ENCODE measurements at regions not wholly inside any gene's neighbourhood (a gene's known extent, or its start where the extent isn't known, plus 50 kb on each side); places are given as distances from the start of the nearest gene placed in this dataset.

GRCh38 chr13:80590551-80590950, 249.6 kb upstream of the SPRY2 start:
- no peak overlapping the region for H3K4me3 Mint-ChIP-seq
- no peak overlapping the region for H3K27ac Mint-ChIP-seq
- H3K4me1 Mint-ChIP-seq (ENCODE audit: low read depth), result no peaks in the 10 kb centered on the region
- H3K36me3 Mint-ChIP-seq (ENCODE audit: low read depth), result no peaks in the 10 kb centered on the region
- intact Hi-C loops (cut with micrococcal nuclease), result no loop called here
- H3K27me3 Mint-ChIP-seq, result no peaks in the 10 kb centered on the region
- H3K9me3 Mint-ChIP-seq, result peaks cover 9% of the 10 kb centered on the region

DNA sequence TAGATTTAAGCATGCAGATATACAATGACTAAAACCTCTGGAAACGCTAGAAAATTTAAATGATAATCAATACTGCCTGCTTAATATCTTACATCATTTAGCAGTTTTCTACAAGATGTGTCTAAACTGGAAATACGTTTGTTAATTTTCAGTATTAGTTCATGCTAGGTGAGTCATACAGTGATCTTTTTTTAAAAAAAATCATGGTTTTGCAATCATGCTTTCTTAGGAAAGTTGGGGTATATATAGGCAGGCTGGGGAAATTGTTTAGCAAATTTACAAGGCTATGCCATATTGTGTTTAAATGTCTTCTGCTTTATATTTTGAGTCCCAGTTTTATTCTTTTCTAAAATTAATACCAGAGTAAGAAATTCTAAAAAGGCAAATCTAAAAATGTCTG, 245.4 kb upstream of the SPRY2 start:
- Mint-ChIP-seq H3K4me1 (ENCODE audit: low read depth) (no peaks in the 10 kb centered on the region), H3K4me3 (no peak overlapping the region), H3K36me3 (ENCODE audit: low read depth) (no peaks in the 10 kb centered on the region), H3K9me3 (peaks cover 9% of the 10 kb centered on the region), H3K27me3 (no peaks in the 10 kb centered on the region), H3K27ac (no peak overlapping the region)
- intact Hi-C loops (cut with micrococcal nuclease), result no loop called here

- peaks cover 10% of the 10 kb centered on the region for H3K9me3 Mint-ChIP-seq
- H3K27ac Mint-ChIP-seq, result no peak overlapping the region
- H3K4me3 Mint-ChIP-seq, result no peak overlapping the region
- intact Hi-C loops (cut with micrococcal nuclease), result no loop called here
- H3K27me3 Mint-ChIP-seq, result no peaks in the 10 kb centered on the region
- no peaks in the 10 kb centered on the region for H3K36me3 Mint-ChIP-seq (ENCODE audit: low read depth)
- no peaks in the 10 kb centered on the region for H3K4me1 Mint-ChIP-seq (ENCODE audit: low read depth)
Observed at GRCh38 chr13:80585531-80585930, 244.6 kb upstream of the SPRY2 start.

DNA sequence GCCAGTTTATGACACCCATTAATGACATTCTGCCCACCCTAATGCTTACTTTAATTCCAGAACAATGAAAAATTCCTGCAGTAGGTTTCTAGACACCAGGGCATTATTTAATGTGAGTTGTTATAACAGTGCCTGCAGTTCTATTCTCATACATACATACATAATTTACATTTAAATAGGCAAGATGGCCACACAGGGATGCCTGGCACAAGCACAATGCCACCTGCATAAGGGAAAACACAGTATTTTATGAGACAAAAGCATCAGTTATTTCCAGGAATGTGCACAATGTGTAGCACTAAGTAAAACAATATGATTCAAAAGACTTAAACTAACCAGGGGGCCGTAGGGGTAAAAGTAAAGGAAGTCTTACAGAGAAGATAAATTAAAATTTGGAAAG, 243.9 kb upstream of the SPRY2 start:
- H3K4me3 Mint-ChIP-seq, result no peak overlapping the region

GRCh38 chr13:80584306-80584705, 243.4 kb upstream of the SPRY2 start:
- Mint-ChIP-seq H3K9me3 (peaks cover 23% of the 10 kb centered on the region), H3K4me3 (no peak overlapping the region), H3K36me3 (ENCODE audit: low read depth) (no peaks in the 10 kb centered on the region), H3K27me3 (no peaks in the 10 kb centered on the region), H3K4me1 (ENCODE audit: low read depth) (no peaks in the 10 kb centered on the region), H3K27ac (no peak overlapping the region)
- intact Hi-C loops (cut with micrococcal nuclease), result no loop called here

More for the DNA sequence above, 243.9 kb upstream of the SPRY2 start:
- Mint-ChIP-seq H3K9me3 (peaks cover 18% of the 10 kb centered on the region), H3K4me1 (ENCODE audit: low read depth) (no peaks in the 10 kb centered on the region), H3K27me3 (no peaks in the 10 kb centered on the region), H3K27ac (no peak overlapping the region), H3K36me3 (ENCODE audit: low read depth) (no peaks in the 10 kb centered on the region)
- intact Hi-C loops (cut with micrococcal nuclease), result no loop called here

DNA sequence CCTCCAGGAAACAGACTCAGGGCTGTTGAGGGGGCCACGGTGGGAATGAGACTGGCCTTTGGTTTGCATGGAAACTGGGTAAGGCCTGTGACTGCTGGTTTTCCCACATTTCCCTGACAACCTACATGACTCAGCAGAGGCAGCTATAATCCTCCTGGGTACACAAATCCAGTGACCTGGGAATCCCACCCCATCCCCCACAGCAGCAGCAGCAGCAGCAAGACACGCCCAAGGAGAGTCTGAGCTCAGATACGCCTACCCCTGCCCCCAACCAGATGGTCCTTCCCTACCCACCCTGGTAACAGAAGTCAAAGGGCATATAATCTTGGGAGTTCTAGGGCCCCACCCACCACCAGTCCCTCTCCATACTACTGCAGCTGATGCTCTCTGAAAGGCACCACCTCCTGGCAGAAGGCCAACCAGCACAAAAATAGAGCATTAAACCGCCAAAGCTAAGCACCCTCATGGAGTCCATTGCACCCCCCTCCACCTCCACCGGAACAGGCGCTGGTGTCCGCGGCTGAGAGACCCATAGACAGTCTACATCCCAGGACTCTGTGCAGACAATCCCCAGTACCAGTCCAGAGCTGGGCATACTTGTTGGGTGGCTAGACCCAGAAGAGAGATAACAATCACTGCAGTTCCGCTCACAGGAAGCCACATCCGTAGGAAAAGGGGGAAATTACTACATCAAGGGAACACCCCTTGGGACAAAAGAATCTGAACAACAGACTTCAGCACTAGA, 237.2 kb upstream of the SPRY2 start:
- Mint-ChIP-seq H3K27me3 (no peaks in the 10 kb centered on the region), H3K9me3 (peaks cover 33% of the 10 kb centered on the region), H3K4me3 (no peak overlapping the region), H3K4me1 (ENCODE audit: low read depth) (no peaks in the 10 kb centered on the region), H3K27ac (no peak overlapping the region), H3K36me3 (ENCODE audit: low read depth) (no peaks in the 10 kb centered on the region)
- intact Hi-C loops (cut with micrococcal nuclease), result no loop called here

GRCh38 chr13:80577285-80577684, 236.4 kb upstream of the SPRY2 start:
- H3K4me1 Mint-ChIP-seq (ENCODE audit: low read depth), result no peaks in the 10 kb centered on the region
- no peak overlapping the region for H3K27ac Mint-ChIP-seq
- no peaks in the 10 kb centered on the region for H3K36me3 Mint-ChIP-seq (ENCODE audit: low read depth)
- H3K27me3 Mint-ChIP-seq, result no peaks in the 10 kb centered on the region
- H3K9me3 Mint-ChIP-seq, result peaks cover 33% of the 10 kb centered on the region
- intact Hi-C loops (cut with micrococcal nuclease), result no loop called here
- H3K4me3 Mint-ChIP-seq, result no peak overlapping the region

- H3K36me3 Mint-ChIP-seq (ENCODE audit: low read depth), result no peaks in the 10 kb centered on the region
Observed at GRCh38 chr13:80574113-80574850, 233.4 kb upstream of the SPRY2 start.

GRCh38 chr13:80572923-80573316, 232.0 kb upstream of the SPRY2 start:
- Mint-ChIP-seq H3K27me3 (no peaks in the 10 kb centered on the region), H3K4me1 (ENCODE audit: low read depth) (no peaks in the 10 kb centered on the region), H3K27ac (no peak overlapping the region), H3K9me3 (peaks cover 6% of the 10 kb centered on the region), H3K4me3 (no peak overlapping the region), H3K36me3 (ENCODE audit: low read depth) (no peaks in the 10 kb centered on the region)
- intact Hi-C loops (cut with micrococcal nuclease), result no loop called here

More at GRCh38 chr13:80574113-80574850, 233.4 kb upstream of the SPRY2 start:
- no peak overlapping the region for H3K27ac Mint-ChIP-seq
- H3K27me3 Mint-ChIP-seq, result no peaks in the 10 kb centered on the region
- peaks cover 20% of the 10 kb centered on the region for H3K9me3 Mint-ChIP-seq
- intact Hi-C loops (cut with micrococcal nuclease), result no loop called here
- H3K4me3 Mint-ChIP-seq, result no peak overlapping the region
- no peaks in the 10 kb centered on the region for H3K4me1 Mint-ChIP-seq (ENCODE audit: low read depth)

- Mint-ChIP-seq H3K9me3 (peaks cover 6% of the 10 kb centered on the region), H3K4me3 (no peak overlapping the region), H3K36me3 (ENCODE audit: low read depth) (no peaks in the 10 kb centered on the region), H3K27me3 (no peaks in the 10 kb centered on the region), H3K27ac (no peak overlapping the region), H3K4me1 (ENCODE audit: low read depth) (no peaks in the 10 kb centered on the region)
- intact Hi-C loops (cut with micrococcal nuclease), result no loop called here
Observed at GRCh38 chr13:80572308-80572922, 231.5 kb upstream of the SPRY2 start.

GRCh38 chr13:80571346-80572307, 230.7 kb upstream of the SPRY2 start:
- no peaks in the 10 kb centered on the region for H3K27me3 Mint-ChIP-seq
- H3K9me3 Mint-ChIP-seq, result peaks cover 6% of the 10 kb centered on the region
- no peak overlapping the region for H3K4me3 Mint-ChIP-seq

GRCh38 chr13:80563439-80563838, 222.5 kb upstream of the SPRY2 start:
- H3K27ac Mint-ChIP-seq, result no peak overlapping the region
- no peaks in the 10 kb centered on the region for H3K27me3 Mint-ChIP-seq
- H3K9me3 Mint-ChIP-seq, result peaks cover 11% of the 10 kb centered on the region
- no peak overlapping the region for H3K4me3 Mint-ChIP-seq
- no peaks in the 10 kb centered on the region for H3K36me3 Mint-ChIP-seq (ENCODE audit: low read depth)
- intact Hi-C loops (cut with micrococcal nuclease), result no loop called here
- H3K4me1 Mint-ChIP-seq (ENCODE audit: low read depth), result no peaks in the 10 kb centered on the region

More at GRCh38 chr13:80571346-80572307, 230.7 kb upstream of the SPRY2 start:
- Mint-ChIP-seq H3K36me3 (ENCODE audit: low read depth) (no peaks in the 10 kb centered on the region), H3K27ac (no peak overlapping the region), H3K4me1 (ENCODE audit: low read depth) (no peaks in the 10 kb centered on the region)
- intact Hi-C loops (cut with micrococcal nuclease), result no loop called here

- intact Hi-C loops (cut with micrococcal nuclease), result no loop called here
- Mint-ChIP-seq H3K9me3 (peaks cover 11% of the 10 kb centered on the region), H3K27ac (no peak overlapping the region), H3K4me1 (ENCODE audit: low read depth) (no peaks in the 10 kb centered on the region), H3K36me3 (ENCODE audit: low read depth) (no peaks in the 10 kb centered on the region), H3K4me3 (no peak overlapping the region), H3K27me3 (no peaks in the 10 kb centered on the region)
Observed at GRCh38 chr13:80562433-80563156, 221.7 kb upstream of the SPRY2 start.

All from dendritic cell treated with granulocyte-macrophage colony-stimulating factor and Interleukin-4, amounts not matched to agents 40 ng/mL and 50 ng/mL, for 4 days (primary cell).